ENCODE measurements at regions not wholly inside any gene's neighbourhood (a gene's known extent, or its start where the extent isn't known, plus 50 kb on each side); places are given as distances from the start of the nearest gene placed in this dataset.
"Not testable (repeated sequence)": the region's sequence is repeated elsewhere in the genome, so short reads cannot be mapped to it uniquely, and the experiment has no call there.

- H3K27me3 Mint-ChIP-seq: no peaks in the 10 kb centered on the region
- peaks cover 29 to 37% (median 30%) of the 10 kb centered on the region in 3 donors for H3K4me1 Mint-ChIP-seq
- H3K9me3 Mint-ChIP-seq: no peaks in the 10 kb centered on the region
- H3K4me3 Mint-ChIP-seq: peak overlapping the region; percentile 14 to 83 (median 50)
- peak overlapping the region; percentile 85 to 96 (median 93) for H3K27ac Mint-ChIP-seq
- H3K36me3 Mint-ChIP-seq: peaks cover 3% of the 10 kb centered on the region
These were observed 51.6 kb upstream of the LYRM9 start for GRCh38 chr17:27944546-27945332.

- H3K4me1 Mint-ChIP-seq: peaks cover 24 to 32% (median 26%) of the 10 kb centered on the region in 3 donors
- no peaks in the 10 kb centered on the region for H3K27me3 Mint-ChIP-seq
- H3K36me3 Mint-ChIP-seq: peaks cover 3% of the 10 kb centered on the region
- peak overlapping the region; percentile 85 to 96 (median 93) for H3K27ac Mint-ChIP-seq
- H3K4me3 Mint-ChIP-seq: peak overlapping the region in 3 of 4 donors; percentile 35 to 83 (median 65)
- no peaks in the 10 kb centered on the region for H3K9me3 Mint-ChIP-seq
These were observed 52.1 kb upstream of the LYRM9 start for GRCh38 chr17:27945333-27945616.

GRCh38 chr17:27945953-27946352 is 52.8 kb upstream of the LYRM9 start:
- no peaks in the 10 kb centered on the region for H3K27me3 Mint-ChIP-seq
- H3K9me3 Mint-ChIP-seq: no peaks in the 10 kb centered on the region
- H3K4me1 Mint-ChIP-seq: peaks cover 19 to 28% (median 19%) of the 10 kb centered on the region in 3 donors
- H3K4me3 Mint-ChIP-seq: peak overlapping the region in 1 of 4 donors; percentile 68
- H3K36me3 Mint-ChIP-seq: peaks cover 3% of the 10 kb centered on the region
- peak overlapping the region in 2 of 3 donors; percentile 85 to 93 for H3K27ac Mint-ChIP-seq

GRCh38 chr17:27946513-27946912 is 53.3 kb upstream of the LYRM9 start:
- peaks cover 19 to 28% (median 19%) of the 10 kb centered on the region in 3 donors for H3K4me1 Mint-ChIP-seq
- peaks cover 3% of the 10 kb centered on the region for H3K36me3 Mint-ChIP-seq
- no peaks in the 10 kb centered on the region for H3K9me3 Mint-ChIP-seq
- H3K27me3 Mint-ChIP-seq: no peaks in the 10 kb centered on the region
- H3K4me3 Mint-ChIP-seq: peak overlapping the region in 1 of 4 donors; percentile 68
- H3K27ac Mint-ChIP-seq: peak overlapping the region; percentile 35 to 85 (median 67)

GRCh38 chr17:27947005-27947406 is 53.8 kb upstream of the LYRM9 start:
- peaks cover 19 to 28% (median 19%) of the 10 kb centered on the region in 3 donors for H3K4me1 Mint-ChIP-seq
- no peaks in the 10 kb centered on the region for H3K9me3 Mint-ChIP-seq
- H3K36me3 Mint-ChIP-seq: peaks cover 2% of the 10 kb centered on the region
- H3K27ac Mint-ChIP-seq: peak overlapping the region in 1 of 3 donors; percentile 85
- no peak overlapping the region for H3K4me3 Mint-ChIP-seq
- H3K27me3 Mint-ChIP-seq: no peaks in the 10 kb centered on the region

- peaks cover 19 to 26% (median 19%) of the 10 kb centered on the region in 3 donors for H3K4me1 Mint-ChIP-seq
- H3K36me3 Mint-ChIP-seq: peaks cover 2% of the 10 kb centered on the region
- no peak overlapping the region for H3K4me3 Mint-ChIP-seq
- H3K9me3 Mint-ChIP-seq: no peaks in the 10 kb centered on the region
- H3K27ac Mint-ChIP-seq: no peak overlapping the region
- no peaks in the 10 kb centered on the region for H3K27me3 Mint-ChIP-seq
These were observed 56.1 kb upstream of the LYRM9 start for GRCh38 chr17:27949304-27949703.

- H3K27me3 Mint-ChIP-seq, H3K9me3 Mint-ChIP-seq, H3K27ac Mint-ChIP-seq, H3K4me3 Mint-ChIP-seq, H3K36me3 Mint-ChIP-seq: not testable (repeated sequence)
- peaks cover 14 to 18% (median 17%) of the 10 kb centered on the region in 3 donors for H3K4me1 Mint-ChIP-seq
These were observed 57.1 kb upstream of the LYRM9 start for GRCh38 chr17:27950225-27950624.

GRCh38 chr17:27950995-27951394 is 57.8 kb upstream of the LYRM9 start:
- peaks cover 3% of the 10 kb centered on the region for H3K36me3 Mint-ChIP-seq
- H3K4me1 Mint-ChIP-seq: peaks cover 7 to 12% (median 9%) of the 10 kb centered on the region in 3 donors
- H3K27me3 Mint-ChIP-seq: no peaks in the 10 kb centered on the region
- H3K9me3 Mint-ChIP-seq: no peaks in the 10 kb centered on the region
- H3K27ac Mint-ChIP-seq: no peak overlapping the region
- no peak overlapping the region for H3K4me3 Mint-ChIP-seq

GRCh38 chr17:27951872-27952271 is 58.7 kb upstream of the LYRM9 start:
- Mint-ChIP-seq H3K27ac (peak overlapping the region in 1 of 3 donors; percentile 47), H3K4me1 (peaks cover under 1 to 3% (median under 1%) of the 10 kb centered on the region in 3 donors), H3K36me3 (peaks cover 1% of the 10 kb centered on the region), H3K9me3 (no peaks in the 10 kb centered on the region), H3K27me3 (no peaks in the 10 kb centered on the region), H3K4me3 (peak overlapping the region in 1 of 4 donors; percentile 63)

- Mint-ChIP-seq H3K9me3 (no peaks in the 10 kb centered on the region), H3K27ac (no peak overlapping the region), H3K27me3 (no peaks in the 10 kb centered on the region), H3K36me3 (peaks cover 1% of the 10 kb centered on the region), H3K4me3 (peak overlapping the region in 1 of 4 donors; percentile 63), H3K4me1 (no peaks in the 10 kb centered on the region)
These were observed 59.2 kb upstream of the LYRM9 start for GRCh38 chr17:27952366-27952765.

GRCh38 chr17:27954548-27955495 is 61.7 kb upstream of the LYRM9 start:
- Mint-ChIP-seq H3K36me3 (peaks cover 4% of the 10 kb centered on the region), H3K4me3 (no peak overlapping the region), H3K4me1 (no peaks in the 10 kb centered on the region), H3K27ac (no peak overlapping the region), H3K27me3 (no peaks in the 10 kb centered on the region), H3K9me3 (no peaks in the 10 kb centered on the region)

GRCh38 chr17:27956601-27957445 is 63.7 kb upstream of the LYRM9 start:
- no peaks in the 10 kb centered on the region for H3K9me3 Mint-ChIP-seq
- no peaks in the 10 kb centered on the region for H3K4me1 Mint-ChIP-seq
- H3K27me3 Mint-ChIP-seq: peaks cover 1% of the 10 kb centered on the region
- peak overlapping the region in 1 of 3 donors; percentile 68 for H3K27ac Mint-ChIP-seq
- peaks cover 4% of the 10 kb centered on the region for H3K36me3 Mint-ChIP-seq
- H3K4me3 Mint-ChIP-seq: no peak overlapping the region

- H3K4me1 Mint-ChIP-seq, H3K36me3 Mint-ChIP-seq, H3K27me3 Mint-ChIP-seq, H3K9me3 Mint-ChIP-seq, H3K4me3 Mint-ChIP-seq: not testable (repeated sequence)
- H3K27ac Mint-ChIP-seq: peak overlapping the region in 1 of 3 donors; percentile 68
These were observed 64.3 kb upstream of the LYRM9 start for GRCh38 chr17:27957446-27957793.

GRCh38 chr17:27958708-27959381 is 65.7 kb upstream of the LYRM9 start:
- H3K27me3 Mint-ChIP-seq: peaks cover 1% of the 10 kb centered on the region
- no peaks in the 10 kb centered on the region for H3K4me1 Mint-ChIP-seq
- H3K4me3 Mint-ChIP-seq: no peak overlapping the region

More at GRCh38 chr17:27958708-27959381, 65.7 kb upstream of the LYRM9 start:
- H3K27ac Mint-ChIP-seq: no peak overlapping the region
- H3K9me3 Mint-ChIP-seq: no peaks in the 10 kb centered on the region
- peaks cover 4% of the 10 kb centered on the region for H3K36me3 Mint-ChIP-seq

Measured in IgD-negative memory B cell (primary cell).